Trophoblast cell (in vitro differentiated cells and primary cell): ENCODE measurements at regions not wholly inside any gene's neighbourhood (a gene's known extent, or its start where the extent isn't known, plus 50 kb on each side); places are given as distances from the start of the nearest gene placed in this dataset.

Experiments
- DNase-seq, 2 donors: peaks; one replicate each; pipeline ENCODE4 v3.0.0-alpha.2; 2016
- H2AFZ ChIP-seq: 2 replicates; pipeline ENCODE4 v1.6.1; 2013; ENCODE audit warnings: low read length, moderate library complexity, mild to moderate bottlenecking; ENCODE audit not compliant: insufficient read depth, poor library complexity
- H2AK5ac ChIP-seq: 2 replicates; pipeline ENCODE4 v1.6.1; 2013; ENCODE audit warnings: mild to moderate bottlenecking, low read length
- H2BK120ac ChIP-seq: 2 replicates; pipeline ENCODE4 v1.6.1; 2013; ENCODE audit warnings: low read length, mild to moderate bottlenecking, moderate library complexity; ENCODE audit not compliant: insufficient read depth, poor library complexity
- H2BK12ac ChIP-seq: 2 replicates; pipeline ENCODE4 v1.6.1; 2013; ENCODE audit warnings: mild to moderate bottlenecking, low read length, moderate library complexity
- H2BK5ac ChIP-seq: 2 replicates; pipeline ENCODE4 v1.6.1; 2013; ENCODE audit warnings: low read length, low read depth, moderate library complexity, mild to moderate bottlenecking; ENCODE audit not compliant: poor library complexity
- H3K14ac ChIP-seq: 2 replicates; pipeline ENCODE4 v1.6.1; 2013; ENCODE audit warnings: mild to moderate bottlenecking, low read length
- H3K18ac ChIP-seq: 2 replicates; pipeline ENCODE4 v1.6.1; 2013; ENCODE audit warnings: mild to moderate bottlenecking, low read length
- H3K23ac ChIP-seq: 2 replicates; pipeline ENCODE4 v1.6.1; 2013; ENCODE audit warnings: low read length
- H3K27ac ChIP-seq: 2 replicates; pipeline ENCODE4 v1.5.1; 2013; ENCODE audit warnings: low read depth, mild to moderate bottlenecking, inconsistent platforms, low read length, moderate library complexity
- H3K27me3 ChIP-seq: 2 replicates; pipeline ENCODE4 v1.6.1; 2013; ENCODE audit warnings: inconsistent platforms, mild to moderate bottlenecking, low read length, moderate library complexity; ENCODE audit not compliant: insufficient read depth
- H3K36me3 ChIP-seq, 2 experiments: 1 replicate in 1 of 2; 2 replicates in 1 of 2; pipeline ENCODE4 v1.6.1; 2013; ENCODE audit warnings: low read length in 2 of 2, mild to moderate bottlenecking in 2 of 2, moderate library complexity in 1 of 2; ENCODE audit not compliant: insufficient read depth in 2 of 2, control insufficient read depth in 1 of 2
- H3K4ac ChIP-seq: 2 replicates; pipeline ENCODE4 v1.6.1; 2013; ENCODE audit warnings: low read depth, mild to moderate bottlenecking, low read length, moderate library complexity
- H3K4me1 ChIP-seq, 2 experiments: 1 replicate in 1 of 2; 2 replicates in 1 of 2; pipeline ENCODE4 v1.6.1; 2013; ENCODE audit warnings: low read length in 2 of 2, mild to moderate bottlenecking in 2 of 2, moderate library complexity in 1 of 2; ENCODE audit not compliant: insufficient read depth in 2 of 2, control insufficient read depth in 1 of 2
- H3K4me2 ChIP-seq: 2 replicates; pipeline ENCODE4 v1.6.1; 2013; ENCODE audit warnings: inconsistent platforms, mild to moderate bottlenecking, low read length, moderate library complexity
- H3K4me3 ChIP-seq: 2 replicates; pipeline ENCODE4 v1.5.1; 2013; ENCODE audit warnings: mild to moderate bottlenecking, low read depth, low read length, inconsistent platforms
- H3K79me1 ChIP-seq: one replicate; pipeline ENCODE4 v1.6.1; 2013; ENCODE audit warnings: low read length
- H3K79me2 ChIP-seq: 2 replicates; pipeline ENCODE4 v1.6.1; 2013; ENCODE audit warnings: low read length, mild to moderate bottlenecking; ENCODE audit not compliant: control insufficient read depth, insufficient read depth, poor library complexity
- H3K9ac ChIP-seq: 2 replicates; pipeline ENCODE4 v1.6.1; 2013; ENCODE audit warnings: mild to moderate bottlenecking, low read length
- H3K9me3 ChIP-seq: 2 replicates; pipeline ENCODE4 v1.6.1; 2013; ENCODE audit warnings: low read depth, mild to moderate bottlenecking, control low read depth, inconsistent platforms, low read length; ENCODE audit not compliant: insufficient read depth
- H4K12ac ChIP-seq: 2 replicates; pipeline ENCODE4 v1.6.1; 2013; ENCODE audit warnings: low read depth, mild to moderate bottlenecking, low read length, moderate library complexity
- H4K8ac ChIP-seq: 2 replicates; pipeline ENCODE4 v1.6.1; 2013; ENCODE audit warnings: low read depth, mild to moderate bottlenecking, low read length, moderate library complexity
- H4K91ac ChIP-seq: one replicate; pipeline ENCODE4 v1.6.1; 2013; ENCODE audit warnings: low read depth, mild to moderate bottlenecking, low read length, moderate library complexity
- WGBS: extraction: QIAGEN DNeasy Blood & Tissue Kit; methylation state at CpG from one replicate; pipeline ENCODE4 v1.1.7; 2013; ENCODE audit warnings: missing lambda C conversion rate; ENCODE audit not compliant: insufficient read length, insufficient coverage; ENCODE audit errors: extremely low coverage; 5-methylcytosine and 5-hydroxymethylcytosine counted together

- Histone ChIP-seq H3K27me3 (no peaks in the 10 kb centered on the region), H3K4me3 (no peak overlapping the region), H2AK5ac (no peak overlapping the region), H3K9me3 (no peaks in the 10 kb centered on the region), H4K12ac (no peak overlapping the region), H2BK120ac (no peak overlapping the region), H3K23ac (no peak overlapping the region), H2BK12ac (no peak overlapping the region), H3K36me3 (no peaks in the 10 kb centered on the region), H3K79me1 (no peaks in the 10 kb centered on the region), H3K9ac (no peak overlapping the region), H2BK5ac (no peak overlapping the region), H3K4me2 (no peak overlapping the region), H3K18ac (no peak overlapping the region), H3K27ac (no peak overlapping the region), H3K79me2 (no peaks in the 10 kb centered on the region), H3K14ac (no peak overlapping the region), H3K4me1 (no peaks in the 10 kb centered on the region), H2AFZ (no peak overlapping the region), H4K8ac (no peak overlapping the region), H3K4ac (no peak overlapping the region), H4K91ac (no peak overlapping the region)
- no peak for DNase-seq
- no CpG with 5 or more reads among the region's 1 CpG for WGBS
Measured at GRCh38 chr7:127530148-127530547, 55.2 kb downstream of the GCC1 start.

DNA sequence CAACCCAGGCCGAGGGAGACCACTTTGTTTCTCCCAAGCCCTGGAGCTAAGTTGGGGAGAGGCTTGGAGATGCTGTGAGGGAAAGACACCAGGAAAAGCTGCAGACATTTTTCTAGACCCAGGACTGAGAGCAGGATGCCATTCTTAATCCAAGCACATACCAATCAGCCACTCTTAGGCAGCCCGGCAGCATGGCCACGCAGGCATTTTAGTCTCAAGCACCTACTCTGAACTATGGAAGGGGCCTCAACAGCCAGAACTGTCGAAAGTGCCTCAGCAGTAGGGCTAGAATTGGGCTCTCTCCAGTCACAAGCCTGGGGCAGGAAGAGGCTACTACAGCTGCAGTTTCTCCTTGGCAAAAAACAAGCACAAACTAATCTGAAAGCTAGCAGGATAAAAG is 57.8 kb downstream of the GCC1 start:
- Histone ChIP-seq H3K36me3 (no peaks in the 10 kb centered on the region), H4K12ac (no peak overlapping the region), H3K79me2 (no peaks in the 10 kb centered on the region), H3K23ac (no peak overlapping the region), H3K9ac (no peak overlapping the region), H4K91ac (no peak overlapping the region), H3K4me3 (no peak overlapping the region), H2AFZ (no peak overlapping the region), H3K4me2 (no peak overlapping the region), H3K14ac (no peak overlapping the region), H3K4ac (no peak overlapping the region), H2BK12ac (no peak overlapping the region), H3K27me3 (no peaks in the 10 kb centered on the region), H3K9me3 (no peaks in the 10 kb centered on the region), H3K79me1 (no peaks in the 10 kb centered on the region), H2AK5ac (no peak overlapping the region), H2BK120ac (no peak overlapping the region), H3K27ac (no peak overlapping the region), H3K18ac (no peak overlapping the region), H4K8ac (no peak overlapping the region), H3K4me1 (no peaks in the 10 kb centered on the region), H2BK5ac (no peak overlapping the region)
- no CpG with 5 or more reads among the region's 4 CpGs for WGBS
- no peak for DNase-seq

- Histone ChIP-seq H2BK5ac (no peak overlapping the region), H2BK120ac (no peak overlapping the region), H3K23ac (no peak overlapping the region), H3K27ac (no peak overlapping the region), H3K36me3 (no peaks in the 10 kb centered on the region), H3K4me3 (no peak overlapping the region), H4K91ac (no peak overlapping the region), H2BK12ac (no peak overlapping the region), H3K27me3 (no peaks in the 10 kb centered on the region), H2AK5ac (no peak overlapping the region), H3K4ac (no peak overlapping the region), H3K79me2 (no peaks in the 10 kb centered on the region), H3K4me2 (no peak overlapping the region), H3K14ac (no peak overlapping the region), H4K12ac (no peak overlapping the region), H3K9me3 (no peaks in the 10 kb centered on the region), H3K9ac (no peak overlapping the region), H4K8ac (no peak overlapping the region), H2AFZ (no peak overlapping the region), H3K18ac (no peak overlapping the region), H3K4me1 (no peaks in the 10 kb centered on the region), H3K79me1 (no peaks in the 10 kb centered on the region)
- WGBS, result no CpG with 5 or more reads among the region's 5 CpGs
- no peak for DNase-seq
Measured at GRCh38 chr7:127525866-127526480, 59.4 kb downstream of the GCC1 start.

DNA sequence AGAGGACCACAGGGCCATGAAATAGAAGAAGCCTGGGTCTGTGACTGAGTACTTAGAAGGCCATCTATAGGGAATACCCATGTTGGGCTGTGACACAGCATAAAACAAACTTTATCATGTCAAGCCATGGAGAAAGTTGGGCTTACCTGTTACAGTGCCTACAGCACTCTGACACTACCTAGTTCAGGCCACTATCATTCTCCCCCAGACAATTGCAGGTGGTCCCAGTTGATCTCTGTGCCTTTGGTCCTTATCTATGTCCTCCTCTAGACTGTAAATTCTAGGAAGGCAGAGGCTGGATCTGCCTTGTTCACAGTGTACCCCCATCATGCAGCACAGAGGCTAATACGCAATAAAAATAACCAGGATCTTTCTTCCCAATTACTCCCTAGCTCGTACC is 69.1 kb downstream of the GCC1 start:
- no CpG with 5 or more reads among the region's 2 CpGs for WGBS
- no peak overlapping the region for H4K12ac ChIP-seq

More for the DNA sequence above, 69.1 kb downstream of the GCC1 start:
- H3K14ac ChIP-seq, result no peak overlapping the region
- H3K18ac ChIP-seq, result no peak overlapping the region
- no peak overlapping the region for H3K27ac ChIP-seq
- H2AFZ ChIP-seq, result no peak overlapping the region
- no peaks in the 10 kb centered on the region for H3K9me3 ChIP-seq
- no peak overlapping the region for H2BK5ac ChIP-seq
- no peak overlapping the region for H4K91ac ChIP-seq
- no peak overlapping the region for H4K8ac ChIP-seq
- no peaks in the 10 kb centered on the region for H3K36me3 ChIP-seq
- H2BK12ac ChIP-seq, result no peak overlapping the region
- H3K23ac ChIP-seq, result no peak overlapping the region
- no peaks in the 10 kb centered on the region for H3K79me2 ChIP-seq
- H3K4ac ChIP-seq, result no peak overlapping the region
- H3K4me1 ChIP-seq, result no peaks in the 10 kb centered on the region
- H3K27me3 ChIP-seq, result no peaks in the 10 kb centered on the region
- H3K79me1 ChIP-seq, result no peaks in the 10 kb centered on the region
- no peak overlapping the region for H3K9ac ChIP-seq
- H2AK5ac ChIP-seq, result no peak overlapping the region
- H3K4me3 ChIP-seq, result no peak overlapping the region
- H2BK120ac ChIP-seq, result no peak overlapping the region
- H3K4me2 ChIP-seq, result no peak overlapping the region
- DNase-seq, result no peak
